EH (cell line): ENCODE measurements at regions not wholly inside any gene's neighbourhood (a gene's known extent, or its start where the extent isn't known, plus 50 kb on each side); places are given as distances from the start of the nearest gene placed in this dataset.

Experiments used
- DNase-seq: peaks from one replicate; pipeline ENCODE4 v3.0.0-alpha.2; 2015; ENCODE audit warnings: low read depth

- no peak for DNase-seq
Measured at GRCh38 chrX:109312757-109313156, 169.1 kb downstream of the GUCY2F start.

DNA sequence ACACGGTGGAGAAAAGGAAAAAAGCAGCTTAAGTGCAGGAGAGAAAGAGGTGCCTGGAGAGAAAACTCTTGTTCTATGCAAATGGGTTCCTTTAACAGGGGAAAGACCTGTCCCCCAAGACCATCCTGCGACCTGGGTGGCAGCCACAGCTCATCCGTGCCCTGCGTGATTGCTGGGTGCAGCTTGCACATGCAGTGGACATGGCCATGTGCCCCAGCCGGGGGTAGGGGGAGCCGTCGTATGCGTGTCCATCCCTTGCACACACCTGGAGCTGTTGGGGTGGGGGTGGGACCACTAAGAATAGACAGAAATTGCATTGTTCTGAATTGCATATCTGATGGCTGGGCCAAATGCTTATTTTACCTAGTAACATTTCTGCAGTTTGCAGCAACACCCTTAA, 171.9 kb downstream of the GUCY2F start:
- no peak for DNase-seq

DNA sequence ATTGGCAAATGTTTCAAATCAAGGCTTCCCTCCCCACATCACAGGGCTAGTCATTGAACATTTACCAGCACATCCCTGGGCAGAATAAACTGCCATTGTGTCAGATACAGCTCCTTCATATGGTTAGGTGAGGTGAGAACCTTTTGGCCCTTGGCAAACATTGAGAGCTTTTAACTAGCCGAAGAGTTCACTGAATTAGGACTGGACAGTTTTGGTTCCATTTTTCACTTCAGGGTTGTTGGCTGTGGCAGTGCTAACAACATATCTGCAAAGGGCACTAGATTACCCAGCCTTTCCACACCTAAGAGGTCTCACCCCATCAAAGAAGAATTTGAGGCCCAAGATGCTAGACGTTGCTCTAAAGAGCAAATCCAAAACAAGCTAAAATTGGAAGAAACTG, 180.7 kb downstream of the GUCY2F start:
- DNase-seq = no peak

DNA sequence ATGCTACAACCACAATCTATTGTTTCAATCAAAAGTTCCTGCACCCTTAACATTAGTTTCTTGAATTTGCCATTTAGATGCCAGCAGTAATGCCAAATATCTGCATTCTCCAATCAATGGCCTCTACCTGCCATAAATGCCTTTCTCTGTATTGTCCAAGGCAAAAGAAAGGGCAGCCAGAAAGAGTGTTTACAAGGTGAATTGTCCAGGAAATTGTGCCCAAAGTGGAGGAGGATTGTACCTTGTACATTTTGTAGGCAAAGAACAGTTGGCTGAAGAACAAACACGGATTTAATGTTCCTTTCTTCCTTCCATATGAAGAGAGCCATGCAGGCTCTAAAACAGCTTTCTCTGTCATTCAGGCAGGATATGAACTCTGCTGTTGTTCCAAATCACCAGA, 181.5 kb downstream of the GUCY2F start:
- no peak for DNase-seq

- DNase-seq = no peak
Measured at GRCh38 chrX:109299091-109299490, 182.8 kb downstream of the GUCY2F start.

DNA sequence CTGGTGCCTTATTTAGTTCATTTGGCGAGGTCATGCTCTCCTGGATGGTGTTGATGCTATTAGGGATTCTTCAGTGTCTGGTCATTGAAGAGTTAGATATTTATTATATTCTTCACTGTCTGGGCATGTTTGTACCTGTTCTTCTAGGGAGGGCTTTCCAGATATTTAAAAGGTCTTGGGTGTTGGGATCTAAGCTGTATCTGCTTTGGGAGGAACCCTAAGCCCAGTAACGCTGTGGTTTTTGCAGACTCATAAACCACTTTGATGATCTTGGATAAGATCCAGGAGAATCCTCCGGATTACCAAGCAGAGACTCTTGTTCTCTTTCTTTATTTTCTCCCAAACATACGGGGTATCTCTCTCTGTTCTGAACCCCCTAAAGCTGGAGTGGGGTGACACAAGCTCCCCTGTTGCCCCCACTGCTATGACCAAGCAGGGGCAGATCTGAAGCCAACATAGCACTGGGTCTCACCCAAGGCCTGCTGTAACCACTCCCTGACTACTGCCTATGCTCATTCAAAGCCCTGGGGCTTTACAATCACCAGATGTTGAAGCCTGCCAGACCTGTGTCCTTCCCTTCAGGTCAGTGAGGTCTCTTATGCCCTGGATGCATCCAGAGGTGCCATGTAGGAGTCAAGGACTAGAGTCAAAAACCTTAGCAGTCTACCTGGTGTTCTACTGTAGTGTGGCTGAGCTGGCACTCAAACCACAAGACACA, 187.6 kb downstream of the GUCY2F start:
- no peak for DNase-seq

- no peak for DNase-seq
Measured at GRCh38 chrX:109283870-109284269, 198.0 kb downstream of the GUCY2F start.

DNA sequence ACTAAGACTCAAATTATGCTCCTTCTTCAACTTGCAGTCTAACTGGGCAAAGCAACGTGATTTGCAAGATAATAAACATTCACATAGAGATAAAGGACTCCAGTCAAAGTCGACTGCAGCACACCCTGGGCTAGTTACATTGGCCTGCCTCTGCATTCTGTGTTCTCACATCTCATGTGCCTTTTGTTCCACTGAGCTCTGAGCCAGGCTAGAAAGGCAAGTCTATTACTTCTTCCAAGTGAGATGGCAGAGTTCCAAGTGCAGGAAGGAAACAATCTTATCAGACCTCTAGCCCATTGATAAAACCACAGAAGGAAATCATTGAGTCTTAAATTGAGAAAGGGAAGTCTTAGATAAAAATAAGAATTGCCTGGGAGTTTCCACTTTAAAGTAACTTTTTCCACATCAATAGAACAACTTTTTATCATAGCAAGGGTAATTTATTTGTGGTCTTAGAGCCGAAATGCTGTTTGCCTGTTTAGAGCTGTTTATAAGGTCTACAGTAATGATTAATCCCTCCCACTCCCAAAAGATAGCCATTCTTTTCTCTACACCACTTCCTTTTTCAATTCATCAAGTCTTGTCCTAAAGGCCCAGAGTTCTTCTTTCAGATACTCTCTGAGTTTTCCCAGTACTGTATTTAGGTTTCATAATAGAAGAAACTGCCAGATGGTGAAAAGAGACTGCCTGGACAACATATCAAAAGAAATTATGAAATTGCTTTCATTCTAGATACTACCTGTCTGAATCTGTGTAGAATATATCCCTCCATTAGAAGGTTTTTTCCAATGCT, 200.2 kb downstream of the GUCY2F start:
- no peak for DNase-seq

- no peak for DNase-seq
Measured at GRCh38 chrX:109274806-109275205, 207.1 kb downstream of the GUCY2F start.

GRCh38 chrX:109270580-109271484, 211.1 kb downstream of the GUCY2F start:
- DNase-seq = no peak

GRCh38 chrX:109268340-109268739, 213.5 kb downstream of the GUCY2F start:
- no peak for DNase-seq

DNA sequence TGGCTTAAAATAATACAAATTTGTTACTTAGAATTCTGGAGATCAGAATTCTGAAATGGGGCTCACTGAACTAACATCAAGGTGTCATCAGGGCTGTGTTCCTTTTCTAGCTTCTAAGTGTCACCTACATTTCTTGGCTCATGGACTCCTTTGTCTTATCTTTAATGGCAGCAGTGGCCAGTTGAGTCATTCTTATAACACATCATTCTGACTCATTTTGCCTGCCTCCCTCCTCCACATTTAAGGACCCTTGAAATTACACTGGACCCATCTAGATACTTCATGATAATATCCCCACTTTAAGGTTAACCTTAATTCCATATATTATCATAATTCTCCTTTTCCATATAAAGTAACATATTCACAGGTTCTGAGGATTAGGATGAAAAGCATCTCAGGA, 215.9 kb downstream of the GUCY2F start:
- DNase-seq = no peak

GRCh38 chrX:109264878-109265277, 217.0 kb downstream of the GUCY2F start:
- no peak for DNase-seq

DNA sequence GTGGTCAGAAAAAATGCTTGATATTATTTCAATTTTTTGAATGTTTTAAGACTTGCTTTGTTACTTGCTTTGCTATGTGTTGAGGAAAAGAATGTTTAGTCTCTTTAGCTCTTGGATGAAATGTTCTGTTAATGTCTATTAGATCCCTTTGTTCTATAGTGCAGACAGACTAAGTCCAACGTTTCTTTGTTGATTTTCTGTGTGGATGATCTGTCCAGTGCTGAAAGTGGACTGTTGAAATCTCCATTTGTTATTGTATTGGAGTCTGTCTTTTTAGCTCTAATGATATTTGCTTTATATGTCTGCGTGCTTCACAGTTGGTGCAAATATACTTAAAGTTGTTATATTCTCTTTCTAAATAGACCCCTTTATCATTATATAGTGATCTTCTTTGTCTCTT, 220.6 kb downstream of the GUCY2F start:
- DNase-seq = no peak

DNA sequence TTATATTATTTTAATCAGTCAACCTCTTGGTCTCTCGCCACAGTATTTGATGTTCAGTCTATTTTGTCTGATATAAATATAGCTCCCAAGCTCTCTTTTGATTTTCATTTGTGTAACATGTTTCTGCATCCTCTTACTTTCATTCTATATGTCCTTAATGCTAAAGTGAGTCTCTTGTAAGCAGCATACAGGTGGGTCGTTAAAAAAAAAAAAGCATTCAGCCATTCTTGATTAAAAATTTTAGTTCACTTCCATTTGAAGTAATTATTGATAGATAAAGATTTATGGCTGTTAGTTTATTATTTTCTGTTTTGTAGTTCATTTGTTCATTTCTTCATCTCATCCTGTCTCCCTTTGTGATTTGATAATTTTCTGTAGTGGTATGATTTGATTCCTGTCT, 229.1 kb downstream of the GUCY2F start:
- DNase-seq = no peak

- no peak for DNase-seq
Measured at GRCh38 chrX:109218761-109219160, 263.1 kb downstream of the GUCY2F start.

- DNase-seq = no peak
Measured at GRCh38 chrX:109199726-109200125, 282.2 kb downstream of the GUCY2F start.

DNA sequence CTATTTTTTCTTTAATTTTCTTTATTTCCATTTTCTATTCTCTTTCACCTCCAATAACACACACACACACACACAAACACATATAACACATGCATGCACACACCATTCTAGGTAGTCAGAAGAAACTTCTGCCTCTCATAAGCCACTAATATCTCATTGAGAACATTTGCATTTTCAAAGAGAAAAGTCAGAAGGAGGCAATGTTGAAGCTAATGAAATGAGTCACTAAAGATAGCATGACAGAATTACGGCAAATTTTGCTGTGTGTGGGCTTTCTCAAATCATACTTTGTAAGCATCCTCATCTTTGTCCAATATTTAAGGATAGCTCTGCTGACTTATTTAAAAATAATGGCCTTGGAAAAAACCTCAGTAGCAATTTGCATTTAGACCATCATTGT, 291.3 kb downstream of the GUCY2F start:
- no peak for DNase-seq

GRCh38 chrX:109187473-109188168, 294.3 kb downstream of the GUCY2F start:
- DNase-seq = no peak

DNA sequence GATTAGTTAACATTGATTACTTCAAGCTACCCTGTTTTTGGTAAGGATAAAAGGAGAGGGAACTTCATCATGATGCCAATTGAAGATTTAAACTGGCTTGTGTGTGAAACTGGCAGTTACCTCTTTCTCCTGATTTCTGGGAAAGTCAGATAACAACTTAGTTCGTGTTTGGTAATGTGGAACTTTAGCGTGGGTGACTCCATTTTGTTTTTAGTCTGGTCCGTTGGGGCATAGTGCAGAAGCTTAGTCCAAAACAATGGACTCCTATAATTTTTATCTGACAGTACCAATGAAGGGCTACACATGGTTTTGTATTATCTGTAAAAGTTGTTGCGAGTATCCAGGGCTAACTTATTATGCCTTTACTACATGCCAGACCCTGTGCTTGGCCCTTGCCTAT, 294.9 kb downstream of the GUCY2F start:
- DNase-seq = no peak

DNA sequence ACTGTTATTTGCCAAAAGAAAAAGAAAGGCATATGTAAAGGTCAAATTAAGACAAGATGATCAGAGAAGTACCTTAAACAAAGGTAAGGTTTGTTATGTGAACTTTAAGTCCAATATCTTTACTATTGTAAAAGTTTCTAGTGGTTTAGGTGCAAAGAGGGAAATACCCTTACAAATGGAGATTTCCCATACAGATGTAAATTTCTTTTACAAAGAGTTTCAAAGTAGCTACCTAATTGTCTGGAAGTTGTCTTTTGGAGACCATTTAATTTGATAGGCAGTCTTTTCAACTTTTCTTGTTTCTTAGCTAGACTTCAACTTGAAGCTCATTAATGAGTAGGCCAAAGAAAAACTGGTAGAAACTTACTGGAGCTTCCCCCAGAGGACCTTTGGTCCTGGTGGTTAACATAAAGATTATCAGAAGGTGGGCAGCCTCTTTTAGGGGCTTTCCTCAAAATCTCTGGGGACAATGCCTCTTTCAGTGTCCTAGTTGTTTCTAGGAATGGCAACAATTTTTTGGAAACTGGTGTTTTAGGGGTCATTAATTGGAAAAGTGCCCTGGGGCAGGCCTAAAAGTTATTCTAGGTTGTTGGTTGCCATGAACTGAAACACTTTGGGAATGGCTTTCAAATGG, 297.3 kb downstream of the GUCY2F start:
- DNase-seq = no peak
